ENCODE measurements at regions not wholly inside any gene's neighbourhood (a gene's known extent, or its start where the extent isn't known, plus 50 kb on each side); places are given as distances from the start of the nearest gene placed in this dataset.
A peak's percentile ranks its signal among the peaks of the same experiment; 100 is the strongest.

- Histone ChIP-seq H3K9me3 (no peaks in the 10 kb centered on the region), H3K4me1 (no peaks in the 10 kb centered on the region), H3K36me3 (no peaks in the 10 kb centered on the region), H3K4me3 (no peak overlapping the region), H3K27me3 (no peaks in the 10 kb centered on the region), H3K27ac (no peak overlapping the region)
- no peak for ATAC-seq
- TF ChIP-seq, protein P1, sequence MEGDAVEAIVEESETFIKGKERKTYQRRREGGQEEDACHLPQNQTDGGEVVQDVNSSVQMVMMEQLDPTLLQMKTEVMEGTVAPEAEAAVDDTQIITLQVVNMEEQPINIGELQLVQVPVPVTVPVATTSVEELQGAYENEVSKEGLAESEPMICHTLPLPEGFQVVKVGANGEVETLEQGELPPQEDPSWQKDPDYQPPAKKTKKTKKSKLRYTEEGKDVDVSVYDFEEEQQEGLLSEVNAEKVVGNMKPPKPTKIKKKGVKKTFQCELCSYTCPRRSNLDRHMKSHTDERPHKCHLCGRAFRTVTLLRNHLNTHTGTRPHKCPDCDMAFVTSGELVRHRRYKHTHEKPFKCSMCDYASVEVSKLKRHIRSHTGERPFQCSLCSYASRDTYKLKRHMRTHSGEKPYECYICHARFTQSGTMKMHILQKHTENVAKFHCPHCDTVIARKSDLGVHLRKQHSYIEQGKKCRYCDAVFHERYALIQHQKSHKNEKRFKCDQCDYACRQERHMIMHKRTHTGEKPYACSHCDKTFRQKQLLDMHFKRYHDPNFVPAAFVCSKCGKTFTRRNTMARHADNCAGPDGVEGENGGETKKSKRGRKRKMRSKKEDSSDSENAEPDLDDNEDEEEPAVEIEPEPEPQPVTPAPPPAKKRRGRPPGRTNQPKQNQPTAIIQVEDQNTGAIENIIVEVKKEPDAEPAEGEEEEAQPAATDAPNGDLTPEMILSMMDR (IDR thresholded peaks at IDR 0.05), result no peak
- no peak for DNase-seq
- peak; percentile 41 for FAIRE-seq
- WGBS, 2 donors, result 70 to 81% methylated on average over 2 of the region's 2 CpGs
- intact Hi-C loops (cut with DNase I), result no loop called here
Measured at GRCh38 chr5:18563853-18564252, 929.6 kb downstream of the TAF11L14 start.

DNA sequence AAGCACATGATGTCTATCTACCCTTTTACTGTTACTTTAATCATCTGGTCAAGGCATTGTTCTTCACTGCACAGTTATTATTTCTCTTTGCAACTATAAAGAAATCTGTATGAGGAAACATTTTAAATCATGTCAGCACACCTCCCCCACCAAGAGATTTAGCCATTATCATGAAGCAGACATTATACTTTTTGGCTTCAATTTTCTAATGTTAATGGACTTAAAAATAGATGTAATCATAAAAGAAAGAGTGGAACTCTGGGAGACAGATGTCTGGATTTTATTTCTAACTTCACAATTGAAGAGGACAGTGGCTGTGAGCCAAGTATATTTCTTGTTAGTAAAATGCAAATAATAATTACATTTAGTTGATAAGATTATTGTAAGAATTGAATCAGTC is 932.4 kb downstream of the TAF11L14 start:
- Histone ChIP-seq H3K36me3 (no peaks in the 10 kb centered on the region), H3K4me1 (no peaks in the 10 kb centered on the region), H3K27me3 (no peaks in the 10 kb centered on the region), H3K9me3 (no peaks in the 10 kb centered on the region), H3K4me3 (no peak overlapping the region), H3K27ac (no peak overlapping the region)
- TF ChIP-seq, protein P1 (IDR thresholded peaks at IDR 0.05), result no peak
- intact Hi-C loops (cut with DNase I), result no loop called here
- FAIRE-seq, result no peak
- no peak for ATAC-seq
- no peak for DNase-seq

GRCh38 chr5:18576586-18576985 is 942.3 kb downstream of the TAF11L14 start:
- Histone ChIP-seq H3K36me3 (no peaks in the 10 kb centered on the region), H3K4me3 (no peak overlapping the region), H3K27ac (no peak overlapping the region), H3K9me3 (no peaks in the 10 kb centered on the region), H3K27me3 (no peaks in the 10 kb centered on the region), H3K4me1 (no peaks in the 10 kb centered on the region)
- DNase-seq, result no peak
- FAIRE-seq, result no peak
- TF ChIP-seq, protein P1 (IDR thresholded peaks at IDR 0.05), result no peak
- intact Hi-C loops (cut with DNase I), result no loop called here
- 63 to 69% methylated on average over 4 of the region's 4 CpGs for WGBS, 2 donors
- ATAC-seq, result no peak

GRCh38 chr5:18601185-18601584 is 966.9 kb downstream of the TAF11L14 start:
- Histone ChIP-seq H3K4me1 (no peaks in the 10 kb centered on the region), H3K4me3 (no peak overlapping the region), H3K36me3 (no peaks in the 10 kb centered on the region), H3K27ac (no peak overlapping the region), H3K9me3 (no peaks in the 10 kb centered on the region), H3K27me3 (no peaks in the 10 kb centered on the region)
- DNase-seq (no peak), ATAC-seq (no peak), FAIRE-seq (no peak)
- WGBS, 2 donors, result 10 to 25% methylated on average over 1 of the region's 1 CpG
- TF ChIP-seq, protein P1 (IDR thresholded peaks at IDR 0.05), result no peak
- intact Hi-C loops (cut with DNase I), result no loop called here

- 64 to 67% methylated on average over 1 of the region's 1 CpG for WGBS, 2 donors
- no peak for FAIRE-seq
- H3K27me3 ChIP-seq, result no peaks in the 10 kb centered on the region
- H3K4me3 ChIP-seq, result no peak overlapping the region
- no peak for DNase-seq
- H3K27ac ChIP-seq, result no peak overlapping the region
- no peaks in the 10 kb centered on the region for H3K9me3 ChIP-seq
- H3K4me1 ChIP-seq, result no peaks in the 10 kb centered on the region
- TF ChIP-seq, protein P1 (IDR thresholded peaks at IDR 0.05), result no peak
- ATAC-seq, result no peak
- intact Hi-C loops (cut with DNase I), result no loop called here
- H3K36me3 ChIP-seq, result no peaks in the 10 kb centered on the region
Measured at GRCh38 chr5:18602402-18602801, 968.1 kb downstream of the TAF11L14 start.
